ENCODE measurements at regions not wholly inside any gene's neighbourhood (a gene's known extent, or its start where the extent isn't known, plus 50 kb on each side); places are given as distances from the start of the nearest gene placed in this dataset.

DNA sequence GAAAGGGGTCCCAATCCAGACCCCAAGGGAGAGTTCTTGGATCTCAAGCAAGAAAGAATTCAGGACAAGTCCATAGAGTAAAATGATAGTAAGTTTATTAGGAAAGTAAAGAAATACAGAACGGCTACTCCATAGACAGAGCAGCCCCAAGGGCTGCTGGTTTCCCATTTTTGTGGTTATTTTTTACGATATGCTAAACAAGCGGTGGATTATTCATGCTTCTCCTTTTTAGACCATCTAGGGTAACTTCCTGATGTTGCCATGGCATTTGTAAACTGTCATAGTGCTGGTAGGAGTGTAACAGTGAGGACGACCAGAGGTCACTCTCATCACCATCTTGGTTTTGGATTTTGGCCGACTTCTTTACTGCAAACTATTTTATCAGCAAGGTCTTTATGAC is 1033.4 kb downstream of the SORCS3 start:
- H3K27me3 ChIP-seq: no peaks in the 10 kb centered on the region
- H3K27ac ChIP-seq: no peak overlapping the region
- 67 to 84% (median 81%) methylated on average over 5 of the region's 5 CpGs for WGBS, 5 donors
- no peak overlapping the region for H3K4me3 ChIP-seq
- no peaks in the 10 kb centered on the region for H3K36me3 ChIP-seq
- TF ChIP-seq CTCF (IDR thresholded peaks at IDR 0.05): no peak
- no peak for TF ChIP-seq EP300 (IDR thresholded peaks at IDR 0.05)
- TF ChIP-seq POLR2A (IDR thresholded peaks at IDR 0.05): no peak
- no peak for TF ChIP-seq POLR2AphosphoS5 (IDR thresholded peaks at IDR 0.05)
- no peak for DNase-seq
- no peaks in the 10 kb centered on the region for H3K4me1 ChIP-seq
- intact Hi-C loops (cut with DNase I; ENCODE audit: low total_unique reads): no loop called here
- peaks cover 0 to 11% (median 9%) of the 10 kb centered on the region in 4 donors for H3K9me3 ChIP-seq

DNA sequence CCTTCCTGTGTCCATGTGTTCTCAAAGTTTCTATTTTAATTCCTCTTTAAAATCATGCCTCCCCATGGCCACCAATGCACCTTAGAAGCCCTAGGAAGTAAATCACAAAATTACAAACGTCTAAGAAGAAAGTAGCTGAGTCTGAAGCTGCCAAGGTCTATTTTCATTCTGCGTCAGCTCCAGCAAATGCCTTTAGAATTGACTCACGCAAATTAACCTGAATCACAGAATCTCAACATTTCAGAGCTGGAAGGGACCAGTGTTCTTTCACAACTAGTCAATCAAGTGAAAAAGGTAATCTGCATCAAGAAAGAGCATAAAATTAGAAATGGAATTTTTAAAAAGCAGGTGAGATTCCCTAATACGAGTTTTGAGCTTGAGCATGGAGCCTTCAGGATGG is 1017.6 kb downstream of the SORCS3 start:
- Histone ChIP-seq H3K27ac (no peak overlapping the region), H3K9me3 (no peaks in the 10 kb centered on the region), H3K4me3 (no peak overlapping the region), H3K27me3 (no peaks in the 10 kb centered on the region), H3K36me3 (no peaks in the 10 kb centered on the region), H3K4me1 (no peaks in the 10 kb centered on the region)
- TF ChIP-seq CTCF (IDR thresholded peaks at IDR 0.05) (no peak), EP300 (IDR thresholded peaks at IDR 0.05) (no peak), POLR2AphosphoS5 (IDR thresholded peaks at IDR 0.05) (no peak), POLR2A (IDR thresholded peaks at IDR 0.05) (no peak)
- DNase-seq: no peak
- 63 to 85% (median 77%) methylated on average over 4 of the region's 4 CpGs for whole genome bisulfite sequencing, 5 donors
- intact Hi-C loops (cut with DNase I; ENCODE audit: low total_unique reads): no loop called here

- intact Hi-C loops (cut with DNase I; ENCODE audit: low total_unique reads): no loop called here
- H3K4me1 ChIP-seq: no peaks in the 10 kb centered on the region
- no peaks in the 10 kb centered on the region for H3K27me3 ChIP-seq
- no peaks in the 10 kb centered on the region for H3K9me3 ChIP-seq
- no peaks in the 10 kb centered on the region for H3K36me3 ChIP-seq
- no peak for DNase-seq
- no peak for TF ChIP-seq EP300 (IDR thresholded peaks at IDR 0.05)
- TF ChIP-seq POLR2A (IDR thresholded peaks at IDR 0.05): no peak
- TF ChIP-seq CTCF (IDR thresholded peaks at IDR 0.05): no peak
- TF ChIP-seq POLR2AphosphoS5 (IDR thresholded peaks at IDR 0.05): no peak
- H3K27ac ChIP-seq: no peak overlapping the region
- H3K4me3 ChIP-seq: no peak overlapping the region
Measured at GRCh38 chr10:105656856-105657255, 1015.8 kb downstream of the SORCS3 start.

DNA sequence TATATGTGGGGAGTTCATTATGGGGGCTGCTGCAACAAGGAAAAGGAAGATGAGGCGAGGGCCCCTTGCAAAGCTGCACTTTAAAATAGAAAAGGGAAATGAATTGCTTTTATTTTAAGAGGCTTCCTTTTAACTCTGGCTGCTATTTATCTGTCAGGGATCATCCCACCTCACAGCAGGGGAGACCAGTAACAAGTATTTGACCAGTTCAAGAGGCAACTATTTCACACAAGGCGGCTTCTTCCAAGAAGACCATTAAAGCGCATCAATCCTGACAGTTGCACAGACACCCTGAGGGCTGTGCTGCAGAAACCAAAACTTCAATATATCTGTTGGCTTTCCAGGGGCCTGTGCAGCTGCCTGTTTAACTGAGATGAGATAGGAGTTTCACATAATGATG is 1009.2 kb downstream of the SORCS3 start:
- H3K27ac ChIP-seq: no peak overlapping the region
- no peaks in the 10 kb centered on the region for H3K9me3 ChIP-seq
- no peak overlapping the region for H3K4me3 ChIP-seq
- 72 to 91% (median 78%) methylated on average over 3 of the region's 3 CpGs for WGBS, 5 donors
- H3K27me3 ChIP-seq: no peaks in the 10 kb centered on the region
- H3K36me3 ChIP-seq: no peaks in the 10 kb centered on the region
- intact Hi-C loops (cut with DNase I; ENCODE audit: low total_unique reads): no loop called here
- no peak for DNase-seq
- H3K4me1 ChIP-seq: no peaks in the 10 kb centered on the region
- TF ChIP-seq POLR2AphosphoS5 (IDR thresholded peaks at IDR 0.05): no peak
- no peak for TF ChIP-seq CTCF (IDR thresholded peaks at IDR 0.05)
- no peak for TF ChIP-seq POLR2A (IDR thresholded peaks at IDR 0.05)
- no peak for TF ChIP-seq EP300 (IDR thresholded peaks at IDR 0.05)
